Ectodermal cell (in vitro differentiated cells): ENCODE measurements at regions not wholly inside any gene's neighbourhood (a gene's known extent, or its start where the extent isn't known, plus 50 kb on each side); places are given as distances from the start of the nearest gene placed in this dataset.

Experiments
- H3K27ac ChIP-seq: 2 replicates; pipeline ENCODE4 v1.7.0; 2013; ENCODE audit warnings: mild to moderate bottlenecking, low read depth, low read length; ENCODE audit not compliant: insufficient read depth, poor library complexity, severe bottlenecking
- H3K27me3 ChIP-seq: 2 replicates; pipeline ENCODE4 v1.7.0; 2013; ENCODE audit warnings: mild to moderate bottlenecking, low read length; ENCODE audit not compliant: insufficient read depth, control insufficient read depth, poor library complexity, severe bottlenecking
- H3K36me3 ChIP-seq: one replicate; pipeline ENCODE4 v1.7.0; 2013; ENCODE audit warnings: low read length; ENCODE audit not compliant: control insufficient read depth, insufficient read depth
- H3K4me1 ChIP-seq: one replicate; pipeline ENCODE4 v1.7.0; 2013; ENCODE audit warnings: low read length; ENCODE audit not compliant: control insufficient read depth, insufficient read depth
- H3K4me3 ChIP-seq: 2 replicates; pipeline ENCODE4 v1.7.0; 2013; ENCODE audit warnings: low read depth, low read length, control low read depth; ENCODE audit not compliant: insufficient read depth
- H3K9me3 ChIP-seq: 2 replicates; pipeline ENCODE4 v1.7.0; 2013; ENCODE audit warnings: mild to moderate bottlenecking, low read length, moderate library complexity; ENCODE audit not compliant: control insufficient read depth
- WGBS, 2 experiments: methylation state at CpG; one replicate each; pipeline ENCODE4 v1.1.7; 2013; ENCODE audit warnings: missing lambda C conversion rate in 2 of 2; 5-methylcytosine and 5-hydroxymethylcytosine counted together

GRCh38 chr12:25645427-25645826 is 92.3 kb upstream of the LMNTD1 start:
- H3K36me3 ChIP-seq = no peaks in the 10 kb centered on the region
- 92 to 95% methylated on average over 3 of the region's 4 CpGs for WGBS, 2 experiments
- H3K4me1 ChIP-seq = peaks cover 6% of the 10 kb centered on the region
- no peak overlapping the region for H3K4me3 ChIP-seq
- no peaks in the 10 kb centered on the region for H3K9me3 ChIP-seq
- no peak overlapping the region for H3K27ac ChIP-seq
- H3K27me3 ChIP-seq = no peaks in the 10 kb centered on the region

- 100% methylated on average over 1 of the region's 1 CpG for WGBS, 2 experiments
- Histone ChIP-seq H3K27ac (no peak overlapping the region), H3K36me3 (no peaks in the 10 kb centered on the region), H3K4me1 (no peaks in the 10 kb centered on the region), H3K9me3 (no peaks in the 10 kb centered on the region), H3K27me3 (no peaks in the 10 kb centered on the region), H3K4me3 (no peak overlapping the region)
These were observed 98.8 kb upstream of the LMNTD1 start for GRCh38 chr12:25651931-25652330.

- WGBS, 2 experiments = 90% methylated on average over 2 of the region's 2 CpGs
- Histone ChIP-seq H3K9me3 (no peaks in the 10 kb centered on the region), H3K27me3 (no peaks in the 10 kb centered on the region), H3K4me3 (no peak overlapping the region), H3K4me1 (no peaks in the 10 kb centered on the region), H3K36me3 (no peaks in the 10 kb centered on the region), H3K27ac (no peak overlapping the region)
These were observed 99.3 kb upstream of the LMNTD1 start for GRCh38 chr12:25652371-25652770.

GRCh38 chr12:25653487-25654175 is 100.5 kb upstream of the LMNTD1 start:
- Histone ChIP-seq H3K4me1 (no peaks in the 10 kb centered on the region), H3K4me3 (no peak overlapping the region), H3K9me3 (no peaks in the 10 kb centered on the region), H3K27me3 (no peaks in the 10 kb centered on the region), H3K27ac (no peak overlapping the region), H3K36me3 (no peaks in the 10 kb centered on the region)
- 93 to 94% methylated on average over 8 of the region's 8 CpGs for WGBS, 2 experiments

GRCh38 chr12:25655702-25656101 is 102.6 kb upstream of the LMNTD1 start:
- Histone ChIP-seq H3K36me3 (no peaks in the 10 kb centered on the region), H3K4me1 (no peaks in the 10 kb centered on the region), H3K4me3 (no peak overlapping the region), H3K27me3 (no peaks in the 10 kb centered on the region), H3K9me3 (no peaks in the 10 kb centered on the region), H3K27ac (no peak overlapping the region)
- 89 to 100% methylated on average over 5 of the region's 5 CpGs for WGBS, 2 experiments

- Histone ChIP-seq H3K9me3 (no peaks in the 10 kb centered on the region), H3K36me3 (no peaks in the 10 kb centered on the region), H3K4me3 (no peak overlapping the region), H3K27me3 (no peaks in the 10 kb centered on the region), H3K4me1 (no peaks in the 10 kb centered on the region), H3K27ac (no peak overlapping the region)
- WGBS, 2 experiments = 86 to 100% methylated on average over 1 to 2 of the region's 2 CpGs
These were observed 106.5 kb upstream of the LMNTD1 start for GRCh38 chr12:25659621-25660020.

GRCh38 chr12:25670076-25671055 is 117.3 kb upstream of the LMNTD1 start:
- Histone ChIP-seq H3K4me1 (peaks cover under 1% of the 10 kb centered on the region), H3K9me3 (no peaks in the 10 kb centered on the region), H3K27ac (no peak overlapping the region), H3K27me3 (no peaks in the 10 kb centered on the region), H3K4me3 (no peak overlapping the region), H3K36me3 (no peaks in the 10 kb centered on the region)
- 91 to 94% methylated on average over 5 of the region's 5 CpGs for WGBS, 2 experiments

- Histone ChIP-seq H3K36me3 (no peaks in the 10 kb centered on the region), H3K27ac (no peak overlapping the region), H3K9me3 (no peaks in the 10 kb centered on the region), H3K4me3 (no peak overlapping the region), H3K27me3 (no peaks in the 10 kb centered on the region), H3K4me1 (peaks cover 8% of the 10 kb centered on the region)
- 47 to 49% methylated on average over 2 of the region's 2 CpGs for WGBS, 2 experiments
These were observed 122.7 kb upstream of the LMNTD1 start for GRCh38 chr12:25675808-25676207.

- H3K36me3 ChIP-seq = no peaks in the 10 kb centered on the region
- no peaks in the 10 kb centered on the region for H3K27me3 ChIP-seq
- WGBS, 2 experiments = 79 to 82% methylated on average over 4 of the region's 4 CpGs
- peaks cover 8% of the 10 kb centered on the region for H3K4me1 ChIP-seq
- H3K4me3 ChIP-seq = no peak overlapping the region
- no peaks in the 10 kb centered on the region for H3K9me3 ChIP-seq
- no peak overlapping the region for H3K27ac ChIP-seq
These were observed 124.3 kb upstream of the LMNTD1 start for GRCh38 chr12:25677232-25677937.

- H3K27me3 ChIP-seq = no peaks in the 10 kb centered on the region
- no peak overlapping the region for H3K27ac ChIP-seq
- no peaks in the 10 kb centered on the region for H3K9me3 ChIP-seq
- H3K4me1 ChIP-seq = no peaks in the 10 kb centered on the region
- no peaks in the 10 kb centered on the region for H3K36me3 ChIP-seq
- no peak overlapping the region for H3K4me3 ChIP-seq
- WGBS, 2 experiments = 94 to 95% methylated on average over 4 of the region's 4 CpGs
These were observed 128.5 kb upstream of the LMNTD1 start for GRCh38 chr12:25681580-25681979.
